ENCODE measurements at regions not wholly inside any gene's neighbourhood (a gene's known extent, or its start where the extent isn't known, plus 50 kb on each side); places are given as distances from the start of the nearest gene placed in this dataset.

DNA sequence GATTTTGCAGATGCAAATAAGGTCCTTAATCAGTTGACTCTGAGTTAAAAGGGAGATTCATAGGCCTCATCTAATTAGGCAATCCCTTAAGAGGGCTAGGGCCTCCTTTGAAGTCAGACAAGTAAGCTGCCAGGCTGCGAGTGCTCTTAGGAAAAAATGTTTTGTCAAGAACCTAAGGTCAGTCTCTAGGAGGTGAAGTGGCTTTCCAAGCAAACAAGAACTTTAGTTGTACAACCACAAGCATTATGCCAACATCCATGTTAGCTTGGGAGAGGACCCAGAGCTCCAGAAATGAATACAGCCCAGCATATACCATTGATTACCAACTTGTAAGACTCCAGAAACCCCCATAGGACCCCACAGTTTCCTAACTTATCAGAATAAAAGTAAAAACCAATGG is 1366.2 kb downstream of the PLA2G4A start:
- no peak for DNase-seq (ENCODE audit: low spot score)

DNA sequence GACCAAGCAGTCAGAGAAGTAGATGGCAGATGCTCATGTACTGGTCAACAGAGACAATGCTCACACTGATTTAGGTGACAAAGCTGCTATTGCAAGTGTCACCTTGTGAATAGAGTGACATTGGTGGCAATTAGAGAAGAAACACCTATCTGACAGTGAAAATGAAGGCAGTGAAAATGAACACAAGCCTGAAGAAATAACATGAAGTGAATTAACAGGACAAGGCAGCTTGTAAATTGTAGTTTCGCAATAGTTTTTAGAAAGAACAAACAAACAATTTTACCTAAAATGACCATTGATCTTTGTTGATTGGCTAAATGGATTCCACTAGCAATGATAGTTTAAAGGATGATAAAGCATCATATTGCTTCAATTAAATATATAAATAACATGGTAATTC is 1389.5 kb downstream of the PLA2G4A start:
- DNase-seq (ENCODE audit: low spot score) = no peak

DNA sequence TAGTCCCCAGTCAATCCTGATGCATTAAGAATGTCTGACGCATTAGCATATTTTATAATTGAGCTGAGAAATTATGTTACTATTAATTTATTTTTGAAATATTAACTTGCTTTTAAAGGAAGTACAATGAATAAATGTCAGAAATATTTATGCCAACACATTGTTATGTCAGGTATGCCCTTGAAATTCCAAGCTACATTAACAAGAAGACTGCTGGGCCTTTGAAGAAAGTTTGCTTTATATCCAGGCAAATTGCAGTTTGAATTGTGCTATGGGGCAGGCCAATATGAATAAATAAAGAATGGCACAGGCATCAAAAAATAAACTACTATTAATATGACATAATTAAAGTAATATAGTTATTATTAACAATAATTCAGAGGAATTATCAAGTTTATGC is 1391.3 kb downstream of the PLA2G4A start:
- DNase-seq (ENCODE audit: low spot score) = no peak

DNA sequence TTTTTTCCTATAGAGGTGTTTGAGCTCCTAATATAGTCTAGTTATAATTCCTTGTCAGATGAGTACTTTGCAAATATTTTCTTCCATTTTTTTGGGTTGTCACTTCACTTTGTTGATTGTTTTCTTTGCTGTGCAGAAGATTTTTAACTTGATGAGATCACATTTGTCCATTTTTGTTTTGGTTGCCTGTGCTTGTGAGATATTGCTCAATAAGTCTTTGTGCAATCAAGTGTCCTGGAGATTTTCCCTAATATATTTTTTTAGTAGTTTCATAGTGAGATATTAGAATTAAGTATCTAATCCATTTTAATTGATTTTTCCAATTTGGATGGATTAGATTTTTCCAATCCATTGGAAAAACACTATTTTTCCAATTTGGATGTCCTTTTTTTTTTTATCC is 1395.5 kb downstream of the PLA2G4A start:
- DNase-seq (ENCODE audit: low spot score) = no peak

DNA sequence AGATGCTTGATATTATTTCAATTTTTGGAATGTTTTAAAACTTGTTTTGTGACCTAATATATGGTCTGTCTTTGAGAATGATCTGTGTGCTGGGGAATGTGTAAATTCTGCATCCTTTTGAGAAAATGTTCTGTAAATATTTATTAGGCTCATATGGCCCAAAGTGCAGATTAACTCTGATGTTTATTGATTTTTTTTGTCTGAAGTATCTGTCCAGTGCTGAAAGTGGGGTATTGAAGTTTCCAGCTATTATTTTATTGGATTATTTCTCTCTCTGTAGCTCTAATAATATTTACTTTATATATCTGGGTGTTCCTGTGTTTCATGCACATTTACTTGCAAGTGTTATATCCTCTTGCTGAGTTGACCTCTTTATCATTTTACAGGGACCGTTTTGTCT is 1397.2 kb downstream of the PLA2G4A start:
- DNase-seq (ENCODE audit: low spot score) = no peak

DNA sequence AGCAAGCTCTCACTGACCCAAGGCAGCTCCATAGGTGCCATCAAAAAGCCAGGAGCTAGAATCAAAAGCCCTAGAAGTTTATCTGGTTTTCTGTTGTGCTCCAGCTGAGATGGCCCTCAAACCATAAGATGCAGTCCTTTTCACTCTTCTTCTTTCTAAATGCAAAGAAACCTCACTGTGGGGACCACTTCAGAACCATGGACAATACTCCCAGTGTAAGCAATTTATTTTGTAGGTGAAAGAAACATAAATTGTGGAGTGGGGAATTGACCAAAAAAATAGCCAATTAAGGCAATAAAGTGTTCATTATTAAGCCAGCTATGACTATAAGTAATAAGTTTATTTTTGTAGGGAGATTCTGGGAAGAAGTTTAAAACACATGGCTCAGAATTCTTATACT is 1399.9 kb downstream of the PLA2G4A start:
- DNase-seq (ENCODE audit: low spot score) = no peak

DNA sequence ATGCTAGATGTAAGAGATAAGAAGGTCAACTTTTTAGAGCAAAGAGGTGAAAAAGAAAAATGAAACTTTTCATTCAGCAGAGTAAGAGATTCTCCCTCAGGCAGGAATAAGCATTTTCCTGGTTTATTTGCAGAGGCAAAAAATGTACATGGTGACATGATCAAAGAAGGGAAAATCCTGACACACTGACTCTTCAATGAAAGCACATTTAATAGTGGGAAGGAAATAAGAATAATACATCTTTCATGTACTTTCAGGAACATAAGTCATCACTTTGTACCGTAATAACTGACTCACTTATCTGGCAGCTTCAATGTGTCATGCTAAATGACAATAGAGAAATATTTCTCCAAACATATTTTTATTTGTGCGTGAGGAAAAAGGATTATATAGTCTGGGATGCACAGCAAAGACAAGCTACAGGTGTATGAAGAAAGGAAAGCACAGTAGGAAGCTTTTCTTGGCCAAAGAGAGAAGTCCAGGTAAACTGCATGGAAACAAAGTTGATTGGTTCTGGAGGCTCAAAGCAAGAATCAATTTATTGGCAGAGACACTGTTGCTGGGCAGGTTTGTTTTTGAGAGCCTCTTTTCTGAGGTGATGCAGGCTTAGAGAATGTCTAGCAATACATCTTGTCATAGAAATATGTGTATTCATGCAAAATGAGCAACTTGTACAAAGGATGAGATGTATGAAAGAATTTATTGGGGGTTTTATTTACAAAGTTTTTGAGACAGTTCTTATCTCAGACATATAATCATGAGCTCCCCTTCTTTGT is 1409.0 kb downstream of the PLA2G4A start:
- DNase-seq (ENCODE audit: low spot score) = no peak

DNA sequence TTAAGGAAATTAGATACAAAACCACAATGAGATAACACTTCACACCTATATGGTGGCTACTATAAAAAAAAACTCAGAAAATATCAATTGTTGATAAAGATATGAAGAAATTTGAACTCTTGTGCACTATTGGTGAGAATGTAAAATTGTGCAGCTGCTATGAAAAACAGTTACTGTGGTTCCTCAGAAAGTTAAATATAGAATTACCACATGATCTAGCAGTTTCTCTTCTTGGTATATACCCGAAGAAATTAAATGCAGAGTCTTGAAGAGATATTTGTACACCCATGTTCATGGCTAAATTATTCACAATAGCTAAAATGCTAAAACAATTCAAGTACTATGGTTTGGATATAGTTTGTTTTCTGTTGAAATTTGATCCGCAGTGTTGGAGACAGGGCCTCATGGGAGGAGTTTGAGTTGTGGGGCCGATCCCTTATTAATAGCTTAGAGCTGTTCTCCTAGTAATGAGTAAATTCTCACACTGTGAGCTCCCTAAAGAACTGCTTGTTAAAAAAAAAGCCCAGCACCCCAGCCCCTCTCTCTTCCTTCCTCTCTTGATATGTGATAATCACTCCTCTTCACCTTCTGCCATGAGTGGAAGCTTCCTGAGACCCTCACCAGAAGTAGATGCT is 1412.1 kb downstream of the PLA2G4A start:
- DNase-seq (ENCODE audit: low spot score) = no peak

DNA sequence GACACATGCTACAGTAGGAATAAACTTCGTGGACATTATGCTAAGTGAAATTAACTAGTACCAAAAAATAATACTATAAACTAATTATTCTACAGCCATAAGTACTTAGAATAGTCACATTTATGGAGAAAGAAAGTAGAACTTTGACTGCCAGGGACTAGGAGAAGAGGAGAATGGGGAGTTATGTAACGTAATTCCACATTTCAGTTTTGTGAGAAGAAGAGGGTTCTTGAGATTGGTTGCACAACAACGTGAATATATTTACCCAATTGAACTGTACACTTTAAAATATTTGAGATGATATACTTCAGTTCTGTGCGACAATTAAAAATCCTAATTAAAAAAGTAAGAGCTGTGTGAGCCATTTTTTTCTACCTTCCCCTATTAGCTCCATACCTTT is 1412.9 kb downstream of the PLA2G4A start:
- DNase-seq (ENCODE audit: low spot score) = no peak

DNA sequence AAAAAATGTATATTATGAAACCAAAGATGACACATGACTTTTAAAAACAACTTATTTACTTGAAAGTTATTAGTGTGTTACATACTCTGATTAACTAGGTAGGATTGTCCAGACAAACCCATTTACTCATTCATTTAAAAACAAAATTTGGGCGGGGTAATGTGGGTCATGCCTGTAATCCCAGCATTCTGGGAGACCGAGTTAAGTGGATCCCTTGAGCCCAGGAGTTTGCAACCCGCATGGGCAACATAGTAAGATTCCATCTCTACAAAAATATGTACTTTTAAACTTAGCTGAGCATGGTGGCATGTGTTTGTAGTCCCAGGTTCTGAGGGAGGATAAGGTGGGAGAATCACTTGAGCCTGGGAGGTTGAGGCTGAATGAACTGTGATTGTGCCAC is 1414.7 kb downstream of the PLA2G4A start:
- no peak for DNase-seq (ENCODE audit: low spot score)

DNA sequence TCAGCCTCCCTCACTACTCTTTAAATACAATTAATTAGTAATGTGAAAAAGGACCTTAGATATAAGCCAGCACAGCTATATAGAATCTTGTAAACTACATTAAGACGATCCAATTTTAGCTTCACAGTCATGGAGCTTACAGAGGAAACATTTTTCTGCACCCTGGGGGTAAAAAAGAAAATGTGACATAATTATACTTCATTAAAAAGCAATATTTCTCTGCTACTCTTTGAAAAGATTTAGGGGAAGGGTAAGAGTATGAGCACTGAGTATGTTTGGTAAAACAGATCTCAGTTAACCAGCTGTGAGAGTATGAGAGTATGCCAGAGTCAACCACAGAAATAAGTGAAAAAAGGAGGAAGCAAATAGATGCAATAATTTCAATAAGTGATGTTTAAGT is 1415.9 kb downstream of the PLA2G4A start:
- no peak for DNase-seq (ENCODE audit: low spot score)

DNA sequence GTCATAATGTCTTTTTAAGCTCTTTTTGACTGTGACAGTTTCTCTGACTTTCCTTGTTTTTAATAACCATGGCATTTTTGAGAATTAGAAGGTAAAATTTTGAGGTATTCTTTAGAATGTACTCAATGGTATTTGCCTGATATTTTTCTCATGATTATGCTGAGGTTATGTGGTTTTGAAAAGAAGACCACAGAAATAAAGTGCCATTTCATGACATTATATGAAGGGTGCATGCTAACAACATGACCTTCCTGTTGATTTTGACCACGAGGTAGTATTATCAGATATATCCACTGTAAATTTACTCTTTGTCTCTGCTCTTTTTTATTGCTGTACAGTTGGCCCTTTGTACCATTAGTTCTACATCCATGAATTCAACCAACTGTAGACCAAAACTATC is 1418.5 kb downstream of the PLA2G4A start:
- no peak for DNase-seq (ENCODE audit: low spot score)

DNA sequence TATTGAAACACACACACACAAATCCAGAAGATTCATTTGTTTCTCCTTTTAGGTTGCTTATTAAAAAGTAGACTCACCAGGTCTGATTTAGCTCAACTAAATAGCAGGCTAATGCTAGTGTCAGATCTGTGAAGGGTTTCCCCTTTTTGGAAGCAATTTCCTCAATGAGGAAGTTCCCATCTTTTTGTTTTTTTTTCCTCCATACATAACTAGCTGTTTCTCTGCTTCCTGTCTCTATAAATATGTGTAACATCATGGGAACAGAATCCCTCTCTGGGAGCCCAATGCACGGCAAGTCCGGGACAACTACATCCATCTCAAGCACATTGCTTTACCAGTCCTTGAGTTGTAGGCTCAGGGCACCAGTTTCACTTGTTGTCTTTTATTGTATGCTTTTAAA is 1421.1 kb downstream of the PLA2G4A start:
- no peak for DNase-seq (ENCODE audit: low spot score)

DNA sequence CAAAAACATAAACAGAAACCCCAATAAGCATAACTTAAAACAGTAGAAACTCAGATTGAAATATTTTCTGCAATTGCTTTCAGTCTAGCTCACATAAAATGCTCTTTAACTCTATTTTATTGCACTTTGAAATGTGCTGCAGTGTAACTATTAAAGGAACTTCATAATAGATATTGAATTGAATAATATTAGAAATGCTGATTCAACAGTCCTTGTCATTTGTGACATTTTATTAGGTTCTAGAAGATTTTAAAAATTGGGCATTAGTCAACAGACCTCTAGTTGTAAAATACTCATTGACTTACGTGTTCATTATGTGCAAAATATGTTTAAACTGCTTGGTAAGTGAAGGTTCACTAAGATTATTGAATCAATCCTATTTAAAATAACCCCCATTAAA is 1422.3 kb downstream of the PLA2G4A start:
- DNase-seq (ENCODE audit: low spot score) = no peak

DNA sequence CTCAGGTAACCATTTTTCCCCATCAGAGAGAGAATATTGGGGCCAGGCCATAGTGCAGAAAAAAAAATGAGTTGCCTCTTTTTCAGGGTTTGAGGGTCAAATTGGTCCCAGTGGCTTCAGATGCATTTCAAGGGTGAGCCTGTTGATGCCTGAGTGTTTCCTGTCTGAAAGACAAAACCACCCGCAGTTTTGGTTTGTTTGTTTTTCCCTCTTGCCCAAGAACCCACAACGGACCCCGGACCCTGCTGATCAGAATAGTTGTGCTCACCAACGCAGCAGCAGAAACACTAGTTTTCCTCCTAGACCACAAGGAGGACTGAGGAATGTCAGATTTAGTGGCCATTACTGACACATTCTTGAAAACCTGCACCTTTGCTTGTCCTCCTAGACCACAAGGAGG is 1433.1 kb downstream of the PLA2G4A start:
- no peak for DNase-seq (ENCODE audit: low spot score)

DNA sequence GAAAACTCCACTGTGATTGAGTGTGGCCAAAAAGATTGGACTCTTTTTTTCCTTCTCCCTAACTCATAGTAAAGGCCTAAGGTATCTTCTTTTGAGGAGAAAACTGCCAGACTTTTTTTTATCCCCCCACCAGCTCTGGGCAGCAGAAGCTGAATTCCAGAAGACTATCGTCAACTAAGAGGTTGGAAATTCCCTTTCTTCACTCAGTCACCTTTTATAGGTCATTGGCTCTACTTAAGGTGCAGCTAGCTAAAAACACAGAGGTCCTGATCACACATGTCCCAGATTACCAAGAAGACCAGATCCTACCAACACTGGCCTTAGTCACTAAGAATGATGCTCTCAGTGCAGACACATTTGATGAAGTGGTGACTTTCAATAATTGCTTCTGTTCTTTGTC is 1441.2 kb downstream of the PLA2G4A start:
- no peak for DNase-seq (ENCODE audit: low spot score)

DNA sequence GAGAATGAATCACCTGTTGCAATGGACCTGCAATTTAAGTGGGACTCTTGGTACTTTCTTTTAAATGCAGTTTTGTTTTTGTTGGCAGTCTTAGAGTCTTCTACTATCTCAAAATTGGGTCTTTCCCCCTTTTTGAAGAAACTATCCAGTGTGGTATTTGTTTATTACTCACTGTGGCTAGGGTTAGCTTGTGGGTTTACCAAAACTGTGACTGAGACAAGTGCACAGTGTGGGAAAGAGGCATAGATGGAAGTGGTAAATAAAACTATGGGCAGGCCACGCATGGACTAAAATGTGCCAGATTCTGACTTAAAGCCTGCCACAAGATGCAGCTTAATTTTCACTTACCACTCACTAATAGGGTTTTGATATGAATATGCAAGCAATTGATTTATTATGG is 1441.7 kb downstream of the PLA2G4A start:
- no peak for DNase-seq (ENCODE audit: low spot score)

DNA sequence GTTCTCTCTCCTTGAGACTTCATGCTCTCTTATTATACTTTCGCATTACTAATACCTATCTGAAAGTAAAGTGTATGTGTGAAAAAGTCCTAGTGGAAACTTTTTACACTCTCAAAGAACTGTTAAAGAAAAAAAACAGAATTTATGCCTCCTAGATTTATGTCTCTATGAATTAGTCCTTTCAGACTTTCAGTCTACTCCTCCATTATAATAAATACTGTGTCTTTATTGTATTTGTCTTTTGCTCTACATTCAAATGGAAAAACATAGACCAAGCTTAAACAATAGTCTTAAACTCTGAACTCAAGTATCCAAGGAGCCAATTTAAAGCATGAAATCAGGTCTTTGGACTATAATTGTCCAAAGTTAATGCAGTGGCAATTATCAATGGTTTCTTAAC is 1449.0 kb downstream of the PLA2G4A start:
- DNase-seq (ENCODE audit: low spot score) = no peak

DNA sequence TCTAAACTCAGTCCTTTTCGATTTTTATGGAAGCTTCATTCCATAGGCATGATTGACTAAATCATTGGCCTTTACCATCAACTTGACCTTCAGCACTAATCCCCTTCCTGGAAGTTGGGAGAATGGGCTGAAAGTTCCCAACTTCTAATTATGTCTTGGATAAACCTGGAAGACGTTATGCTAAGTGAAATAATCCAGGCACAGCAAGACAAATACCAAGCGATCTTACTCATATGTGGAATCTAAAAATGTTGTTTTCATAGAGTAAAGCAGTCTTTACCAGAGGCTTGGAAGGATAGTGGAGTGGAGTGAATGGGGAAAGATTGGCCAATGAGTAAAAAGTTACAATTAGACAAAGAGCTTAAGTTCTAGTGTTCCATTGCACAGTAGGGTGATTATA is 1453.2 kb downstream of the PLA2G4A start:
- no peak for DNase-seq (ENCODE audit: low spot score)

DNA sequence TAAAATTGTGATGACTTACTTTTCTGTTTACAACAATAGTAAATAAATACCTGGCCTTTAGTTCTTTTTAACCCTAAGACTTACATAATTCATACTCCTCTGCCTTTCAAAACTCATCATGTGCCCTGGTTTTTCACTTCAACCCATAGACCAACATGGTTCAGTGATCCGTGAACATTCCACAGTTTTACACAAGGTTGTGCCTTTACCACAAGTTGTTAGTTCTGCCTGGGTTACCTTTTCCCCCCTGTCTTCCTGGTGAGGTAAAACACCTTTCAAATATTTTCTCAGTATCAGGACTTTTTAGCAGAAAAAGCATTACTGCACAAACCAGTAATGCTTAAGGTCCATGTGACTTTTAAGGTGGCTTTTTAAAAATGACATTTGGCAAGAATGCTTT is 1466.4 kb downstream of the PLA2G4A start:
- no peak for DNase-seq (ENCODE audit: low spot score)

DNA sequence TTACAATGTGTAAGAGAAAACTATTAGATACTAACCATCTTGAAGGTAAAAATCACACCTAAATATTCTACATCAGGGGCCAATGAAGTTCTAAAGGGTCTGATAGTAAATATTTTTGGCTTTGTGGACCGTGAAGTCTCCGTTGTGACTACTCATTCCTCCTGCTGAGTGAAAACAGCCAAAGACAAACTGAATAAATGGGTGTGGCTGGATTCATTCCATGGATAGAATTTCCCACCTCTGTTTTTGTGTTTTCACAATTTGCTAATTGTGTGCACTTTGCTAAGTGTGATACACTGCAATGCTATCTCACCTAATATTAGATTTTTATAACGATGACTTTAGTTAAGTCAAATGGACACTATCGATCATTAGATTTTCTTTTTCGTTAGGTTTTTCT is 1474.0 kb downstream of the PLA2G4A start:
- no peak for DNase-seq (ENCODE audit: low spot score)

DNA sequence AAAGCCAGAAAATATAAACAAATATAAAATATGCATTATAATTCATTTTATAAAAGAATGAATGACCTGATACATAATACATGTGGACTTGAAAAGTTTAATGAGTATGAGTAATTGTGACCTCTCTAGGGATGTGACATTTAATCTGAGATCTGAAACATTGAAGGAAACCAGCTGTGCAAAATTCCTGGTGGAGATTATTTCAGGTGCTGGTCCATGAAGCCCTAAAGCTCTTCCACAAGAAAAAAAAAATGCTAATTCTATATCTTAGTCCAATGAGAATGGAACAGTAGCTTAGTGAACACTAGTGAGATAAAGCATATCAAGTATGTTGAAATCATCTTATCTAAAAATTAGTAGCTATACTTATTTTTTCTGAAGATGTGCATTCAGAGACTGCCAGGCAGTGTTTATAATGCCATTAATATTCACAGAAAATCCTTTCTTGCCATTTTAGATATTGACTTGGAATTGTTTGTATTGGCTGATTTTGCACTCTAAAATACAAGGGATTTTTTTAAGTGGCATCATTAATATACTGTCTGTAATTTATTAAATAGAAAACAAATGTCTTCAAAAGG is 1485.9 kb downstream of the PLA2G4A start:
- no peak for DNase-seq (ENCODE audit: low spot score)

DNA sequence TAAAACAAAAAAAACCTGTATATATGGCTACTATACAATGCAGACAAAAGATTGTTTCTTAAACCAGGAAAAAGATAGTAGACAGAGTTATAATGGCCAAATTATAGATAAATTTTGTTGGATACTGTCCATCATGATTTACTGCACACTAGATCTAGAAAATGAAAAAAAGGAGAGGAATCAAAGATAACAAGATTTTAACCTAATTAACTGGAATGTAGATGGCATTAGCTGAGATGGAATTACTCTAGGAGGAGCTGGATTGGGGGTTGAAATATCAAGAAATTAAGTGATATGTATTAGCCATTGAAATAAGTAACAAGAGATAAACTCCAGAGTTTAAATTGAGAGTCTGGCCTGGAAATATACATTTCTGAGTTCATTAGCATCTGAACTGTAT is 1489.1 kb downstream of the PLA2G4A start:
- no peak for DNase-seq (ENCODE audit: low spot score)

DNA sequence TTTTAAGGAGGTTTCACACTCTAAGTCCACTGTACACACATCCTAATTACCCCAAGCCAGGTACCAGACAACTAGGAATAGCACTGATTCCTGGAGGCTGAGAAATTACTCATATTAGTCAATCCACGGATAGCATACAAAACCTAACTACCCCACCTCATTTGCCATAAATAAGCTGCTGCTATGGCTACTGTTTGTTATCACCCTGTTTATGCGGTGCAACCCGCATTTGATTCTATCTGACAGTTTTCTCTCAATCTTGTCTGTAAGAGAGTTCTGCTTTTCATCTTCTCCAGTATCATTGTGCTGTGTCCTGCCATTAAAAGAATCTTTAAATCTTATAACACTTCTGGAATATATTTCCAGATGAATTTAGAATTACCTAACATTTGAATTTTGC is 1496.5 kb downstream of the PLA2G4A start:
- no peak for DNase-seq (ENCODE audit: low spot score)
